MCF 10A (cell line): ENCODE measurements at regions not wholly inside any gene's neighbourhood (a gene's known extent, or its start where the extent isn't known, plus 50 kb on each side); places are given as distances from the start of the nearest gene placed in this dataset.

Source experiments
- BruUV-seq: library from RNA; stranded (reverse); fragments of 400-500 nt; replicated peaks from 2 replicates; lab custom pipeline; 2021; lab: Mats Ljungman, UMichigan
- CTCF ChIA-PET: fragments of 300-600 bp; sonication (Branson Sonifier 250); formaldehyde crosslinking; extraction: SDS; loops from one replicate; lab custom pipeline; 2021; ENCODE audit warnings: antibody characterized with exemption, inconsistent platforms; lab: Yijun Ruan, JAX
- POLR2A ChIA-PET: fragments of 300-600, 350-650 bp; sonication (Branson Sonifier 250); formaldehyde crosslinking; extraction: SDS; loops from one replicate; lab custom pipeline; 2020; ENCODE audit warnings: antibody characterized with exemption, inconsistent platforms; lab: Yijun Ruan, JAX
- DNase-seq: peaks from one replicate; pipeline ENCODE4 v3.0.0-alpha.2; 2018; ENCODE audit not compliant: unreplicated experiment
- H3K27ac Mint-ChIP-seq: one replicate; pipeline ENCODE4 v1.8.0; 2022; ENCODE audit warnings: mild to moderate bottlenecking, low read depth, mixed read lengths; ENCODE audit not compliant: unreplicated experiment
- H3K27me3 Mint-ChIP-seq: one replicate; pipeline ENCODE4 v1.8.0; 2022; ENCODE audit warnings: mixed read lengths; ENCODE audit not compliant: insufficient read depth, unreplicated experiment
- H3K36me3 Mint-ChIP-seq: one replicate; pipeline ENCODE4 v1.8.0; 2022; ENCODE audit warnings: mild to moderate bottlenecking, moderate library complexity, mixed read lengths; ENCODE audit not compliant: insufficient read depth, unreplicated experiment
- H3K4me1 Mint-ChIP-seq: one replicate; pipeline ENCODE4 v1.8.0; 2022; ENCODE audit warnings: mixed read lengths; ENCODE audit not compliant: insufficient read depth, unreplicated experiment
- H3K4me3 Mint-ChIP-seq: one replicate; pipeline ENCODE4 v1.8.0; 2022; ENCODE audit warnings: mild to moderate bottlenecking, moderate library complexity, mixed read lengths; ENCODE audit not compliant: unreplicated experiment
- H3K9me3 Mint-ChIP-seq: one replicate; pipeline ENCODE4 v1.8.0; 2022; ENCODE audit warnings: mixed read lengths; ENCODE audit not compliant: unreplicated experiment
- CTCF ChIP-seq: fragments of 200-600 bp; IDR thresholded peaks from one replicate; pipeline ENCODE4 v1.8.0; 2022; ENCODE audit warnings: antibody characterized with exemption, mild to moderate bottlenecking; ENCODE audit not compliant: unreplicated experiment
- intact Hi-C: fragments of 100-400 bp; cut with micrococcal nuclease; formaldehyde crosslinking; loops from 2 replicates; pipeline ENCODE4 v1.14.1; 2022

GRCh38 chr13:33426131-33426530, 140.6 kb upstream of the STARD13 start:
- no peak overlapping the region for H3K4me3 Mint-ChIP-seq
- no TSS peak for BruUV-seq
- ChIA-PET POLR2A (no interaction called here), CTCF (no interaction called here)
- no peaks in the 10 kb centered on the region for H3K4me1 Mint-ChIP-seq
- H3K27ac Mint-ChIP-seq = no peak overlapping the region
- no peaks in the 10 kb centered on the region for H3K27me3 Mint-ChIP-seq
- H3K36me3 Mint-ChIP-seq = no peaks in the 10 kb centered on the region
- no peaks in the 10 kb centered on the region for H3K9me3 Mint-ChIP-seq
- intact Hi-C loops = no loop called here
- no peak for TF ChIP-seq CTCF
- DNase-seq = no peak

- no TSS peak for BruUV-seq
- Mint-ChIP-seq H3K27ac (no peak overlapping the region), H3K4me1 (no peaks in the 10 kb centered on the region), H3K9me3 (no peaks in the 10 kb centered on the region), H3K36me3 (no peaks in the 10 kb centered on the region), H3K4me3 (no peak overlapping the region), H3K27me3 (no peaks in the 10 kb centered on the region)
- intact Hi-C loops = no loop called here
- POLR2A ChIA-PET = no interaction called here
- no peak for DNase-seq
- CTCF ChIA-PET = no interaction called here
- no peak for TF ChIP-seq CTCF
Observed at GRCh38 chr13:33433316-33433715, 147.8 kb upstream of the STARD13 start.

GRCh38 chr13:33434676-33435075, 149.1 kb upstream of the STARD13 start:
- no peak overlapping the region for H3K27ac Mint-ChIP-seq
- H3K36me3 Mint-ChIP-seq = no peaks in the 10 kb centered on the region
- no peak overlapping the region for H3K4me3 Mint-ChIP-seq
- CTCF ChIA-PET = interaction anchor here (0.7 kb wide), 2 partner anchors 41 to 1900 kb away, joined by 3 read pairs; no protein-coding TSS in a partner anchor
- H3K4me1 Mint-ChIP-seq = no peaks in the 10 kb centered on the region
- DNase-seq = no peak
- intact Hi-C loops = no loop called here
- BruUV-seq = no TSS peak
- H3K27me3 Mint-ChIP-seq = no peaks in the 10 kb centered on the region
- H3K9me3 Mint-ChIP-seq = no peaks in the 10 kb centered on the region
- no peak for TF ChIP-seq CTCF
- POLR2A ChIA-PET = interaction anchor here (1.2 kb wide), 1 partner anchor 10 kb away, joined by 4 read pairs; no protein-coding TSS in a partner anchor

GRCh38 chr13:33435207-33435606, 149.7 kb upstream of the STARD13 start:
- POLR2A ChIA-PET = interaction anchor here (1.2 kb wide), 1 partner anchor 10 kb away, joined by 4 read pairs; no protein-coding TSS in a partner anchor
- BruUV-seq = no TSS peak
- no peak overlapping the region for H3K27ac Mint-ChIP-seq
- DNase-seq = no peak
- intact Hi-C loops = no loop called here
- H3K36me3 Mint-ChIP-seq = no peaks in the 10 kb centered on the region
- no peaks in the 10 kb centered on the region for H3K9me3 Mint-ChIP-seq
- no peak for TF ChIP-seq CTCF
- H3K4me3 Mint-ChIP-seq = no peak overlapping the region
- H3K27me3 Mint-ChIP-seq = no peaks in the 10 kb centered on the region
- no peaks in the 10 kb centered on the region for H3K4me1 Mint-ChIP-seq
- CTCF ChIA-PET = interaction anchor here (0.7 kb wide), 2 partner anchors 41 to 1901 kb away, joined by 3 read pairs; no protein-coding TSS in a partner anchor
